HCT116 (cell line): ENCODE measurements at regions not wholly inside any gene's neighbourhood (a gene's known extent, or its start where the extent isn't known, plus 50 kb on each side); places are given as distances from the start of the nearest gene placed in this dataset.

Experiments
- ATAC-seq: fragments of 200-7000 bp; cut with Tn5 transposase; 2 replicates; pipeline ENCODE4 v1.9.1; 2020; ENCODE audit warnings: mild to moderate bottlenecking, moderate library complexity
- BruUV-seq: library from RNA; stranded (reverse); fragments of 400-500 nt; replicated peaks from 2 replicates; lab custom pipeline; 2021; lab: Mats Ljungman, UMichigan
- CTCF ChIA-PET: fragments of 300-600 bp; sonication (Branson Sonifier 250); formaldehyde crosslinking; loops from one replicate; lab custom pipeline; 2021; ENCODE audit warnings: antibody characterized with exemption; lab: Charles Lee
- POLR2A ChIA-PET: fragments of 300-600, 350-600 bp; sonication (Branson Sonifier 250); formaldehyde crosslinking; loops from one replicate; lab custom pipeline; 2021; ENCODE audit warnings: antibody characterized with exemption; lab: Charles Lee
- RAD21 ChIA-PET, 2 experiments: fragments of 300-600 bp; sonication (Branson Sonifier 250); formaldehyde crosslinking; loops; one replicate each; lab custom pipeline; 2023; ENCODE audit warnings: low total read pairs in 2 of 2; ENCODE audit not compliant: uncharacterized antibody in 2 of 2, unreplicated experiment in 2 of 2, low non-redundant PET in 1 of 2; lab: Charles Lee
- DNase-seq: peaks from one replicate; pipeline ENCODE4 v3.0.0-alpha.2; 2010; ENCODE audit warnings: low read depth, low spot score
- H2AFZ ChIP-seq: fragments of 200-600 bp; shearing (Covaris generic), sonication (generic); 2 replicates; pipeline ENCODE4 v1.6.1; 2017; ENCODE audit warnings: low read depth, mixed run types, mixed read lengths, antibody characterized with exemption, low read length; ENCODE audit not compliant: poor library complexity, severe bottlenecking
- H3K27ac ChIP-seq: 2 replicates; pipeline ENCODE4 v1.5.1; 2012; ENCODE audit warnings: low read depth, low read length
- H3K27me3 ChIP-seq: fragments of 200-600 bp; sonication (generic); 2 replicates; pipeline ENCODE4 v1.6.1; 2016; ENCODE audit warnings: mixed run types, low read length, mixed read lengths; ENCODE audit not compliant: insufficient read depth
- H3K36me3 ChIP-seq, 2 experiments: fragments of 200-500 bp in 1 of 2; fragments of 200-600 bp in 1 of 2; sonication (Bioruptor generic) in 1 of 2; sonication (generic) in 1 of 2; 2 replicates each; pipeline versions ENCODE4 v1.5.1 to v1.6.1; 2014 to 2016; ENCODE audit warnings: low read length in 2 of 2, inconsistent platforms in 1 of 2, mixed read lengths in 1 of 2, mixed run types in 1 of 2; ENCODE audit not compliant: insufficient read depth in 2 of 2, control insufficient read depth in 1 of 2
- H3K4me1 ChIP-seq, 2 experiments: fragments of 200-600 bp in 1 of 2; sonication (generic) in 1 of 2; 2 replicates each; pipeline versions ENCODE4 v1.5.1 to v1.6.1; 2012 to 2017; ENCODE audit warnings: low read length in 2 of 2, inconsistent platforms in 1 of 2, mild to moderate bottlenecking in 1 of 2, mixed read lengths in 1 of 2, mixed run types in 1 of 2, moderate library complexity in 1 of 2; ENCODE audit not compliant: insufficient read depth in 2 of 2, control insufficient read depth in 1 of 2
- H3K4me2 ChIP-seq: fragments of 200-600 bp; sonication (generic); 2 replicates; pipeline ENCODE4 v1.6.1; 2017; ENCODE audit warnings: mixed run types, low read length, mixed read lengths
- H3K4me3 ChIP-seq, 2 experiments: fragments of 200-600 bp in 1 of 2; sonication (generic) in 1 of 2; replicated peaks in 1 of 2; 2 replicates each; pipeline ENCODE4 v1.5.1; 2011 to 2016; ENCODE audit warnings: low read length in 2 of 2, control low read depth in 1 of 2, low read depth in 1 of 2, mild to moderate bottlenecking in 1 of 2, mixed read lengths in 1 of 2, mixed run types in 1 of 2
- H3K79me2 ChIP-seq: fragments of 200-600 bp; sonication (generic); 2 replicates; pipeline ENCODE4 v1.6.1; 2017; ENCODE audit warnings: mild to moderate bottlenecking, mixed run types, low read length, moderate library complexity, mixed read lengths; ENCODE audit not compliant: insufficient read depth
- H3K9ac ChIP-seq: fragments of 200-600 bp; sonication (generic); 2 replicates; pipeline ENCODE4 v1.6.1; 2016; ENCODE audit warnings: low read length, mixed read lengths
- H3K9me2 ChIP-seq: fragments of 200-600 bp; sonication (generic), shearing (Covaris generic); 2 replicates; pipeline ENCODE4 v1.6.1; 2017; ENCODE audit warnings: mixed run types, mild to moderate bottlenecking, moderate library complexity; ENCODE audit not compliant: insufficient read depth
- H3K9me3 ChIP-seq, 2 experiments: fragments of 200-500 bp in 1 of 2; fragments of 200-600 bp in 1 of 2; sonication (Bioruptor generic) in 1 of 2; sonication (generic) in 1 of 2; 2 replicates each; pipeline ENCODE4 v1.6.1; 2014 to 2017; ENCODE audit warnings: low read length in 2 of 2, mixed read lengths in 2 of 2, inconsistent platforms in 1 of 2, low read depth in 1 of 2, mild to moderate bottlenecking in 1 of 2, mixed run types in 1 of 2, moderate library complexity in 1 of 2; ENCODE audit not compliant: control insufficient read depth in 1 of 2, insufficient read depth in 1 of 2
- H4K20me1 ChIP-seq: fragments of 200-600 bp; sonication (generic), shearing (Covaris generic); 2 replicates; pipeline ENCODE4 v1.6.1; 2017; ENCODE audit warnings: mixed run types, mild to moderate bottlenecking, moderate library complexity; ENCODE audit not compliant: insufficient read depth
- CEBPB ChIP-seq: IDR thresholded peaks from 2 replicates; pipeline ENCODE4 v1.6.1; 2012; ENCODE audit warnings: low read depth
- EZH2 ChIP-seq: fragments of 200-600 bp; sonication (generic); IDR thresholded peaks from 2 replicates; pipeline ENCODE4 v1.6.1; 2017; ENCODE audit warnings: antibody characterized with exemption, mixed run types
- EZH2phosphoT487 ChIP-seq: fragments of 200-600 bp; IDR thresholded peaks from 2 replicates; pipeline ENCODE4 v1.6.1; 2018; ENCODE audit warnings: antibody characterized with exemption, borderline replicate concordance
- POLR2A ChIP-seq: IDR thresholded peaks from 2 replicates; pipeline ENCODE4 v1.7.0; 2011; ENCODE audit warnings: borderline replicate concordance; ENCODE audit not compliant: insufficient read depth, insufficient read length; ENCODE audit errors: extremely low read depth
- TCF7L2 ChIP-seq: IDR thresholded peaks from 2 replicates; pipeline ENCODE4 v1.7.0; 2011; ENCODE audit warnings: borderline replicate concordance, inconsistent platforms; ENCODE audit not compliant: insufficient read depth, insufficient read length; ENCODE audit errors: extremely low read depth
- intact Hi-C: fragments of 100-400 bp; cut with micrococcal nuclease; formaldehyde crosslinking; loops from 2 replicates; pipeline ENCODE4 v1.10.0; 2022
- TF ChIP-seq, protein P1 (sequence below): IDR thresholded peaks from 2 replicates; pipeline ENCODE4 v1.6.1; 2012; ENCODE audit warnings: low read depth

DNA sequence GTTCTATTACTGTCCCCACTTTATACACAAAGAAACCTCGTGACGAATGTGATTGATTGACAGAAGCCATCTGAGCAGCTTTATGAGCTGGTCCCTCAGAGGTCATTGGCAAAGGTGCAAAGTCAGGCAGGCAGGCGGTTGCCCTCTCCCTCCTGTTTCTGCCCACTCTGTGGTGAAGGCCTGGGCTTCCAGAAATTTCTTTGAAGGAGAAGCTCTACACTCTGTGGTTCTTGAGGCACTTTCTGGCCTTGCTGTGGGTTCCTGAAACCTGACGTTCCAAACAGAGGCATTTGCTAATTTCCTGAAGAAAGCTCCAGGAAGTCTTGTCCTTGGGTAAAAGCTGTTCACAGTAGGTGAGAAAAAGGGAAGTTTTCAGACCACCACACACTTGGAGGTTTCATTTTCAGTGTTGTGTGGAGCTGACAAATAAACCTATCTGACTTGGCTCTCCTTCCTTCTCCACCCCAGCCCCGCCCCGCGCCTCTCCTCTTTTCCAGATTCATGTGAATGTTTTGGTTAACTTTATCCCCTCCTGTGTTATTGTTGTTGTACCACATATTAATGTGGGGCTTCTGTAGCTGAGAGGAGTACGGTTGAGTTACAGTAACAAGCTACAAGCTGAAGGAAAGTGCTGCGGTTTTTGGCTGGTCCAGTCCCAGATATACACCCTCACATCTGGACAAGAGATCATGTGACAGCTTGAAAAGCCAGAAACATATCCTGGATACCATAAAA is 274.1 kb downstream of the CLIC5 start:
- Histone ChIP-seq H3K27me3 (no peaks in the 10 kb centered on the region), H3K4me1 (no peaks in the 10 kb centered on the region), H3K9me2 (no peaks in the 10 kb centered on the region), H3K36me3 (no peaks in the 10 kb centered on the region), H3K79me2 (no peaks in the 10 kb centered on the region), H3K9ac (no peak overlapping the region), H3K4me3 (no peak overlapping the region), H3K27ac (no peak overlapping the region), H4K20me1 (no peaks in the 10 kb centered on the region), H2AFZ (no peak overlapping the region), H3K9me3 (no peaks in the 10 kb centered on the region), H3K4me2 (no peak overlapping the region)
- ChIA-PET CTCF (no interaction called here), POLR2A (no interaction called here), RAD21 (no interaction called here)
- TF ChIP-seq EZH2 (no peak), POLR2A (no peak), TCF7L2 (no peak), CEBPB (no peak), EZH2phosphoT487 (no peak)
- TF ChIP-seq, protein P1, sequence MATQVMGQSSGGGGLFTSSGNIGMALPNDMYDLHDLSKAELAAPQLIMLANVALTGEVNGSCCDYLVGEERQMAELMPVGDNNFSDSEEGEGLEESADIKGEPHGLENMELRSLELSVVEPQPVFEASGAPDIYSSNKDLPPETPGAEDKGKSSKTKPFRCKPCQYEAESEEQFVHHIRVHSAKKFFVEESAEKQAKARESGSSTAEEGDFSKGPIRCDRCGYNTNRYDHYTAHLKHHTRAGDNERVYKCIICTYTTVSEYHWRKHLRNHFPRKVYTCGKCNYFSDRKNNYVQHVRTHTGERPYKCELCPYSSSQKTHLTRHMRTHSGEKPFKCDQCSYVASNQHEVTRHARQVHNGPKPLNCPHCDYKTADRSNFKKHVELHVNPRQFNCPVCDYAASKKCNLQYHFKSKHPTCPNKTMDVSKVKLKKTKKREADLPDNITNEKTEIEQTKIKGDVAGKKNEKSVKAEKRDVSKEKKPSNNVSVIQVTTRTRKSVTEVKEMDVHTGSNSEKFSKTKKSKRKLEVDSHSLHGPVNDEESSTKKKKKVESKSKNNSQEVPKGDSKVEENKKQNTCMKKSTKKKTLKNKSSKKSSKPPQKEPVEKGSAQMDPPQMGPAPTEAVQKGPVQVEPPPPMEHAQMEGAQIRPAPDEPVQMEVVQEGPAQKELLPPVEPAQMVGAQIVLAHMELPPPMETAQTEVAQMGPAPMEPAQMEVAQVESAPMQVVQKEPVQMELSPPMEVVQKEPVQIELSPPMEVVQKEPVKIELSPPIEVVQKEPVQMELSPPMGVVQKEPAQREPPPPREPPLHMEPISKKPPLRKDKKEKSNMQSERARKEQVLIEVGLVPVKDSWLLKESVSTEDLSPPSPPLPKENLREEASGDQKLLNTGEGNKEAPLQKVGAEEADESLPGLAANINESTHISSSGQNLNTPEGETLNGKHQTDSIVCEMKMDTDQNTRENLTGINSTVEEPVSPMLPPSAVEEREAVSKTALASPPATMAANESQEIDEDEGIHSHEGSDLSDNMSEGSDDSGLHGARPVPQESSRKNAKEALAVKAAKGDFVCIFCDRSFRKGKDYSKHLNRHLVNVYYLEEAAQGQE, result no peak
- no TSS peak for BruUV-seq
- intact Hi-C loops, result no loop called here
- ATAC-seq, result no peak
- DNase-seq, result no peak
